Ishikawa (cell line): ENCODE measurements at regions not wholly inside any gene's neighbourhood (a gene's known extent, or its start where the extent isn't known, plus 50 kb on each side); places are given as distances from the start of the nearest gene placed in this dataset.

Experiments used
- CEBPB ChIP-seq: IDR thresholded peaks from 2 replicates; pipeline ENCODE4 v1.6.1; 2012
- CREB1 ChIP-seq: IDR thresholded peaks from 2 replicates; pipeline ENCODE4 v1.6.1; 2012; ENCODE audit warnings: low read depth
- EGR1 ChIP-seq: IDR thresholded peaks from 2 replicates; pipeline ENCODE4 v1.6.1; 2012
- EP300 ChIP-seq: IDR thresholded peaks from 2 replicates; pipeline ENCODE4 v1.6.1; 2012; ENCODE audit warnings: borderline replicate concordance
- FOXM1 ChIP-seq: IDR thresholded peaks from 2 replicates; pipeline ENCODE4 v1.6.1; 2012; ENCODE audit warnings: low read depth, borderline replicate concordance
- NFIC ChIP-seq: IDR thresholded peaks from 2 replicates; pipeline ENCODE4 v1.6.1; 2012
- RAD21 ChIP-seq: IDR thresholded peaks from 2 replicates; pipeline ENCODE4 v1.6.1; 2012; ENCODE audit warnings: low read depth
- TAF1 ChIP-seq: IDR thresholded peaks from 2 replicates; pipeline ENCODE4 v1.6.1; 2012; ENCODE audit warnings: low read depth, mild to moderate bottlenecking
- TCF12 ChIP-seq: IDR thresholded peaks from 2 replicates; pipeline ENCODE4 v1.6.1; 2012; ENCODE audit warnings: low read depth
- TEAD4 ChIP-seq: IDR thresholded peaks from 2 replicates; pipeline ENCODE4 v1.6.1; 2012
- YY1 ChIP-seq: IDR thresholded peaks from 2 replicates; pipeline ENCODE4 v1.6.1; 2012; ENCODE audit warnings: low read depth
- ZBTB7A ChIP-seq: IDR thresholded peaks from 2 replicates; pipeline ENCODE4 v1.6.1; 2012; ENCODE audit warnings: low read depth
- TF ChIP-seq, protein P1 (sequence below): IDR thresholded peaks from 2 replicates; pipeline ENCODE4 v1.6.1; 2012
- TF ChIP-seq, protein P2 (sequence below): IDR thresholded peaks from 2 replicates; pipeline ENCODE4 v1.6.1; 2012
- TF ChIP-seq, protein P3 (sequence below): IDR thresholded peaks from 2 replicates; pipeline ENCODE4 v1.6.1; 2012; ENCODE audit warnings: low read depth, mild to moderate bottlenecking

DNA sequence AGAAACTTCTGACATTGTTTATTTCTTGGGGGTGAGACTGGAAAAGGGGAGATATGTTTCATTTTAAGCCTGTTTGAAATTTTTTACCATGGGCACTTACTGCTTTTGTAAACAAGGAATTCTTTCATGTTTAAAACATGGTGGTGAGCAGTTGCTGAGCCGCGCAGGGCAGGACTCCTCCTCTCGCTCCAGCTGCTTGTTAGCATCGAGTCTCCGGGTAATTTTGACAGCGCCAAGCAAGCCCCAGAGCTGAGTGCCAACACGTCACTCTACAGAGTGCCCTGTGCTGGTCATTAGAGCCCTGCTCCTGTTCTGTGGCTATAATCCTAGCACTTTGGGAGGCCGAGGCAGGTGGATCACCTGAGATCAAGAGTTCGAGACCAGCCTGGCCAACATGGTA lies 116.5 kb upstream of the MSX2 start:
- TF ChIP-seq YY1 = no peak
- TF ChIP-seq TAF1 = no peak
- no peak for TF ChIP-seq CEBPB
- TF ChIP-seq, protein P1, sequence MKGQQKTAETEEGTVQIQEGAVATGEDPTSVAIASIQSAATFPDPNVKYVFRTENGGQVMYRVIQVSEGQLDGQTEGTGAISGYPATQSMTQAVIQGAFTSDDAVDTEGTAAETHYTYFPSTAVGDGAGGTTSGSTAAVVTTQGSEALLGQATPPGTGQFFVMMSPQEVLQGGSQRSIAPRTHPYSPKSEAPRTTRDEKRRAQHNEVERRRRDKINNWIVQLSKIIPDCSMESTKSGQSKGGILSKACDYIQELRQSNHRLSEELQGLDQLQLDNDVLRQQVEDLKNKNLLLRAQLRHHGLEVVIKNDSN = no peak
- TF ChIP-seq, protein P2, sequence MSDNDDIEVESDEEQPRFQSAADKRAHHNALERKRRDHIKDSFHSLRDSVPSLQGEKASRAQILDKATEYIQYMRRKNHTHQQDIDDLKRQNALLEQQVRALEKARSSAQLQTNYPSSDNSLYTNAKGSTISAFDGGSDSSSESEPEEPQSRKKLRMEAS = no peak

DNA sequence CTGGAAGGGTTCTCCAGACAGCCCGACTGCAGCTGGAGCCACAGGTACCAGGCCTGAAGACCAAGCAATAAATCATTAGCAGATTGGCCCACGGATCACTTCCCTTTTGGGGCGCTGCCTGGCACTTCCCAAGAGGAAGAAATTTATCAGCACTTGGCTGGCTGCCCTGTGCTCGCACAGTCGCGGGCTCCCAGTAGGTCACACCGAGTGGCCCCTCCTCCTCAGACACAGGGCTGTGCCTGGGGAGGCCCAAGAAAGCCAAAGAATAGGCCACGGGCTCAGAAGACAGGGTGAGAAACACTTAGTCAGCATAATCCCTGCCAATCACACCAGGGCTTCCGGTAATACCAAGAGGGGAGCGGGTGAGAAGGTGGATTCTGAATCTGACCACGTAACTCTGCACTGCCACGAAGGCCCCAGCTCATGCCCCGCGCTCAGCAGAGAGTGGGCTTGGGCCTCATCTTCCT lies 115.7 kb upstream of the MSX2 start:
- no peak for TF ChIP-seq EGR1
- no peak for TF ChIP-seq CREB1
- TF ChIP-seq CEBPB = no peak
- TF ChIP-seq, protein P1 = no peak
- no peak for TF ChIP-seq TEAD4
- no peak for TF ChIP-seq NFIC
- TF ChIP-seq TCF12 = no peak
- TF ChIP-seq FOXM1 = no peak
- no peak for TF ChIP-seq ZBTB7A
- TF ChIP-seq, protein P2 = no peak
- TF ChIP-seq TAF1 = no peak
- TF ChIP-seq, protein P3, sequence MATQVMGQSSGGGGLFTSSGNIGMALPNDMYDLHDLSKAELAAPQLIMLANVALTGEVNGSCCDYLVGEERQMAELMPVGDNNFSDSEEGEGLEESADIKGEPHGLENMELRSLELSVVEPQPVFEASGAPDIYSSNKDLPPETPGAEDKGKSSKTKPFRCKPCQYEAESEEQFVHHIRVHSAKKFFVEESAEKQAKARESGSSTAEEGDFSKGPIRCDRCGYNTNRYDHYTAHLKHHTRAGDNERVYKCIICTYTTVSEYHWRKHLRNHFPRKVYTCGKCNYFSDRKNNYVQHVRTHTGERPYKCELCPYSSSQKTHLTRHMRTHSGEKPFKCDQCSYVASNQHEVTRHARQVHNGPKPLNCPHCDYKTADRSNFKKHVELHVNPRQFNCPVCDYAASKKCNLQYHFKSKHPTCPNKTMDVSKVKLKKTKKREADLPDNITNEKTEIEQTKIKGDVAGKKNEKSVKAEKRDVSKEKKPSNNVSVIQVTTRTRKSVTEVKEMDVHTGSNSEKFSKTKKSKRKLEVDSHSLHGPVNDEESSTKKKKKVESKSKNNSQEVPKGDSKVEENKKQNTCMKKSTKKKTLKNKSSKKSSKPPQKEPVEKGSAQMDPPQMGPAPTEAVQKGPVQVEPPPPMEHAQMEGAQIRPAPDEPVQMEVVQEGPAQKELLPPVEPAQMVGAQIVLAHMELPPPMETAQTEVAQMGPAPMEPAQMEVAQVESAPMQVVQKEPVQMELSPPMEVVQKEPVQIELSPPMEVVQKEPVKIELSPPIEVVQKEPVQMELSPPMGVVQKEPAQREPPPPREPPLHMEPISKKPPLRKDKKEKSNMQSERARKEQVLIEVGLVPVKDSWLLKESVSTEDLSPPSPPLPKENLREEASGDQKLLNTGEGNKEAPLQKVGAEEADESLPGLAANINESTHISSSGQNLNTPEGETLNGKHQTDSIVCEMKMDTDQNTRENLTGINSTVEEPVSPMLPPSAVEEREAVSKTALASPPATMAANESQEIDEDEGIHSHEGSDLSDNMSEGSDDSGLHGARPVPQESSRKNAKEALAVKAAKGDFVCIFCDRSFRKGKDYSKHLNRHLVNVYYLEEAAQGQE = no peak
- TF ChIP-seq EP300 = no peak
- TF ChIP-seq RAD21 = no peak
- TF ChIP-seq YY1 = no peak

DNA sequence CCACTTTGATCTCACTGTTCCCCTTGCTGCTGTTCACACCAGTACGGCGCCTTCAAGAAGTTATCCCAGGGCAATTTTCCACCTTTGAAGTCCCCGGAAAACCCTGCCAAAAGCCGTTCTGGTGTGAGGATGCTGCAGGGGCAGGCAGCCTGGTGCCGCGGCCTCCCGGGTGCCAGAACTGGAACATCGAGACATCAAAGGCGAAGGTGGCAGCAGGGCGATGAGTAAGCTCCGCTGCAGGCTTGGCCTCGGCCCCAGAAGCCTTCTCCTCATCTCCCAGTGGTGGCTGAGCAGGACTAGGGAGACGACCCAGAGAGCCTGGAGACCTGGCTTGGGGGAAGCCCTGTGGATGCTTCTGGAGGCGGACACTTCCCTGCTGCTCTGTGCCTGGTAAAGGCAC lies 115.3 kb upstream of the MSX2 start:
- no peak for TF ChIP-seq TEAD4
- no peak for TF ChIP-seq TCF12
- no peak for TF ChIP-seq CREB1
- TF ChIP-seq, protein P3 = no peak
- TF ChIP-seq RAD21 = no peak
- no peak for TF ChIP-seq ZBTB7A
- TF ChIP-seq, protein P1 = no peak
- no peak for TF ChIP-seq CEBPB
- TF ChIP-seq, protein P2 = no peak
- TF ChIP-seq EP300 = no peak
- TF ChIP-seq NFIC = no peak
- no peak for TF ChIP-seq TAF1
- no peak for TF ChIP-seq FOXM1
- TF ChIP-seq EGR1 = no peak
- no peak for TF ChIP-seq YY1

DNA sequence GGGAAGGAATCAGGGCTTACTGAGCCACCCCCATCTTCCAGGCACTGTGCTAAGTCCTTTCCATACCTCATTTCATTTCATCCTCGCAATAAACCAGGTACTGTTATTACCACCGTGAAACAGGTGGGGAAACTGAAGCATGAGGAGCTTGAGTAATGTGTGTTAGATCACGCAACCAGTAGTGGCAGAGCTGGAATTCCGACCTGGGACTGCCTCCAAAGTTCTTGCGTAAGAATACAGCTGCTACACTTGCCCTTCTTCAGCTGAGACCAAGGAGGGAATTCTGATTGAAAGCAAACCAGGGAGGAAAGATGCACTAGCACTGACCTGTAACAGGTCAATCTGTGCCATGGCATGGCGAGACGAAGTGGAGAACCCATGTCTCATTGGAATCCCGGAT lies 113.4 kb upstream of the MSX2 start:
- TF ChIP-seq FOXM1 (no peak), EGR1 (no peak), CREB1 (no peak), EP300 (no peak), NFIC (no peak), RAD21 (no peak), ZBTB7A (no peak), TCF12 (no peak), CEBPB (no peak), TAF1 (no peak)
- TF ChIP-seq, protein P2 = no peak
- TF ChIP-seq, protein P1 = no peak
- TF ChIP-seq, protein P3 = no peak
